PC-9 (cell line): ENCODE measurements at regions not wholly inside any gene's neighbourhood (a gene's known extent, or its start where the extent isn't known, plus 50 kb on each side); places are given as distances from the start of the nearest gene placed in this dataset.

ENCODE experiments used
- CTCF ChIP-seq: fragments of 200-600 bp; sonication (generic); conservative IDR thresholded peaks from 2 replicates; pipeline ENCODE4 v1.6.1; 2017; ENCODE audit warnings: mixed run types, antibody characterized with exemption, mild to moderate bottlenecking, moderate library complexity
- EZH2 ChIP-seq: fragments of 200-600 bp; sonication (generic); IDR thresholded peaks from 2 replicates; pipeline ENCODE4 v1.8.0; 2017; ENCODE audit warnings: antibody characterized with exemption, low read depth

GRCh38 chr18:22525313-22525712 lies 107.6 kb upstream of the CTAGE1 start:
- TF ChIP-seq EZH2 (no peak), CTCF (no peak)
